ENCODE measurements at regions not wholly inside any gene's neighbourhood (a gene's known extent, or its start where the extent isn't known, plus 50 kb on each side); places are given as distances from the start of the nearest gene placed in this dataset.

GRCh38 chr3:5035113-5035512, 55.9 kb downstream of the BHLHE40 start:
- no peaks in the 10 kb centered on the region for H3K9me3 ChIP-seq
- DNase-seq = no peak
- in situ Hi-C loops (cut with MboI; ENCODE audit: low sequenced_read_pairs in 4 of 4) = no loop called here
- no peak overlapping the region for H3K27ac ChIP-seq
- TF ChIP-seq, protein P1, sequence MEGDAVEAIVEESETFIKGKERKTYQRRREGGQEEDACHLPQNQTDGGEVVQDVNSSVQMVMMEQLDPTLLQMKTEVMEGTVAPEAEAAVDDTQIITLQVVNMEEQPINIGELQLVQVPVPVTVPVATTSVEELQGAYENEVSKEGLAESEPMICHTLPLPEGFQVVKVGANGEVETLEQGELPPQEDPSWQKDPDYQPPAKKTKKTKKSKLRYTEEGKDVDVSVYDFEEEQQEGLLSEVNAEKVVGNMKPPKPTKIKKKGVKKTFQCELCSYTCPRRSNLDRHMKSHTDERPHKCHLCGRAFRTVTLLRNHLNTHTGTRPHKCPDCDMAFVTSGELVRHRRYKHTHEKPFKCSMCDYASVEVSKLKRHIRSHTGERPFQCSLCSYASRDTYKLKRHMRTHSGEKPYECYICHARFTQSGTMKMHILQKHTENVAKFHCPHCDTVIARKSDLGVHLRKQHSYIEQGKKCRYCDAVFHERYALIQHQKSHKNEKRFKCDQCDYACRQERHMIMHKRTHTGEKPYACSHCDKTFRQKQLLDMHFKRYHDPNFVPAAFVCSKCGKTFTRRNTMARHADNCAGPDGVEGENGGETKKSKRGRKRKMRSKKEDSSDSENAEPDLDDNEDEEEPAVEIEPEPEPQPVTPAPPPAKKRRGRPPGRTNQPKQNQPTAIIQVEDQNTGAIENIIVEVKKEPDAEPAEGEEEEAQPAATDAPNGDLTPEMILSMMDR (IDR thresholded peaks at IDR 0.05 in 4 of 5, conservative IDR thresholded peaks at IDR 0.05 in 1 of 5) = no peak
- no peak for TF ChIP-seq POLR2A (IDR thresholded peaks at IDR 0.05)
- intact Hi-C loops (cut with DNase I; ENCODE audit: low total_unique reads) = no loop called here
- no peaks in the 10 kb centered on the region for H3K27me3 ChIP-seq
- no peaks in the 10 kb centered on the region for H3K4me1 ChIP-seq
- H3K4me3 ChIP-seq = no peak overlapping the region
- ATAC-seq = no peak
- no peaks in the 10 kb centered on the region for H3K36me3 ChIP-seq

DNA sequence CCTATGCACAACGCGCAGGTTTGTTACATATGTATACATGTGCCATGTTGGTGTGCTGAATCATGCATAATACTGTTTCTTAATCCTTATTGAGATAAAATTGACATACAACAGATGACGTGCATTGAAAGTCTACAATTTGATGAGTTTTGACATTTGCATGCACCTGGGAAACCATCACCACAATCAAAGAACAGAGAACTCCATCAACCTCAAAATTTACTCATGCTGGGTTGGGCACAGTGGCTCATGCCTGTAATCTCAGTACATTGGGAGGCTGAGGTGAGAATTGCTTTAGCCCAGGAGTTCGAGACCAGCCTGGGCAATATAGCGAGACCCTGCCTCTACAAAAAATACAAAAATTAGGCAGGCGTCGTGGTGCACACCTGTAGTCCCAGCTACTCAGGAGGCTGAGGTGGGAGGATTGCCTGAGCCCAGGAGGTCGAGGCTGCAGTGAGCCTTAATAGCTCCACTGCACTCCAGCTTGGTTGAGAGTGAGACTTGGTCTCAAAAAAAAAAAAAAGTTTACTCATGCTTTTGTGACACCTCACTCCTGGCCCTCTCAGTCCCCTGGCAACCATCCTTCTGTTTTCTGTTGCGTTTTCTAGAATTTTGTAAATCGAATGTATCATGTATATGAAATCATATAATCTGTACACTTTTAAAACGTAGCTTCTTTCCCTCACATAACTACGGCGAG, 56.6 kb downstream of the BHLHE40 start:
- DNase-seq (no peak), ATAC-seq (no peak)
- no peaks in the 10 kb centered on the region for H3K27me3 ChIP-seq
- no peaks in the 10 kb centered on the region for H3K9me3 ChIP-seq
- in situ Hi-C loops (cut with MboI; ENCODE audit: low sequenced_read_pairs in 4 of 4) (no loop called here), intact Hi-C loops (cut with DNase I; ENCODE audit: low total_unique reads) (no loop called here)
- no peak overlapping the region for H3K27ac ChIP-seq
- H3K4me3 ChIP-seq = no peak overlapping the region
- TF ChIP-seq POLR2A (IDR thresholded peaks at IDR 0.05) = no peak
- TF ChIP-seq, protein P1 (IDR thresholded peaks at IDR 0.05 in 4 of 5, conservative IDR thresholded peaks at IDR 0.05 in 1 of 5) = no peak
- H3K4me1 ChIP-seq = no peaks in the 10 kb centered on the region
- H3K36me3 ChIP-seq = no peaks in the 10 kb centered on the region

DNA sequence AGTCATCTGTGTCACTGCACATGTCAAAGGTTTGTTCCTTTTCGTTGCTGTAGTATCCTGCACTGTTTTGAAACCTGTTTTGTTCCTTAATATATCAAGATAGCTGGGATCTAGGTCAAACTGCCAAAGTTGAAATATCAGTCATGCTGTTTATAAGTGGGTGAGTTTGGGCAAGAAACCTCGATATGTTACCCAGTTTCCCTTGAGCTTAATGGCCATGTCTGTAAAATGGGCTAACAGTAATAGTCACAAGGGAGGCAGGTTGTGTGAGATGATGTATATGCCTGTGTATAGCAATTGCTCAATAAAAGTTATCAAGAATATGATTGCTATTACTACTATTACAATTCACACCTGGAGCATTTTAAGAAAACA, 57.1 kb downstream of the BHLHE40 start:
- Histone ChIP-seq H3K27ac (no peak overlapping the region), H3K4me3 (no peak overlapping the region), H3K4me1 (no peaks in the 10 kb centered on the region), H3K9me3 (no peaks in the 10 kb centered on the region), H3K27me3 (no peaks in the 10 kb centered on the region), H3K36me3 (no peaks in the 10 kb centered on the region)
- TF ChIP-seq, protein P1 (IDR thresholded peaks at IDR 0.05 in 4 of 5, conservative IDR thresholded peaks at IDR 0.05 in 1 of 5) = no peak
- TF ChIP-seq POLR2A (IDR thresholded peaks at IDR 0.05) = no peak
- intact Hi-C loops (cut with DNase I; ENCODE audit: low total_unique reads) = no loop called here
- in situ Hi-C loops (cut with MboI; ENCODE audit: low sequenced_read_pairs in 4 of 4) = no loop called here
- ATAC-seq (no peak), DNase-seq (no peak)

GRCh38 chr3:5036858-5037257, 57.6 kb downstream of the BHLHE40 start:
- TF ChIP-seq, protein P1 (IDR thresholded peaks at IDR 0.05 in 4 of 5, conservative IDR thresholded peaks at IDR 0.05 in 1 of 5) = no peak
- TF ChIP-seq POLR2A (IDR thresholded peaks at IDR 0.05) = no peak
- no peaks in the 10 kb centered on the region for H3K27me3 ChIP-seq
- intact Hi-C loops (cut with DNase I; ENCODE audit: low total_unique reads) (no loop called here), in situ Hi-C loops (cut with MboI; ENCODE audit: low sequenced_read_pairs in 4 of 4) (no loop called here)
- DNase-seq (no peak), ATAC-seq (no peak)
- no peaks in the 10 kb centered on the region for H3K36me3 ChIP-seq
- no peak overlapping the region for H3K27ac ChIP-seq
- no peaks in the 10 kb centered on the region for H3K9me3 ChIP-seq
- no peak overlapping the region for H3K4me3 ChIP-seq
- H3K4me1 ChIP-seq = no peaks in the 10 kb centered on the region

DNA sequence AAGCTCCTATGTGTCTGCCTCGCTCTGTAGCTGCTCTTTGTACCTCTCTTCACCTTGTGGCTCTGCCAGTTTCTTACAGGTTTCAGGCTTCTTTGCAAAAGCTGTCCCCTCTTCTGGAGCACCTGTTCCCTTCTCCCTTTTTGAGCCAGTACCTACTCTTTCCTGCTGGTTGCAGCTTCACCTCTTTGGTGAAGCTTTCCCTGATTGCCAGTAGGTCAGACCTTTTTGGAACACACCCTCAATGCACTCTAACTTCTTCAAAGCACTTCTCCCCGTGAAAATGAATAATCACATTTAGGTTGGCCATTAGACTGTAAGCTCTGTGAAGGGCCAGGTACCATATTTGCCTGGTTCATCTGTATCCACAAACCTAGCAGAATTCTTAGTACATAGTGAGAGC, 60.3 kb downstream of the BHLHE40 start:
- DNase-seq (no peak), ATAC-seq (no peak)
- no peak for TF ChIP-seq POLR2A (IDR thresholded peaks at IDR 0.05)
- TF ChIP-seq, protein P1 (IDR thresholded peaks at IDR 0.05 in 4 of 5, conservative IDR thresholded peaks at IDR 0.05 in 1 of 5) = no peak
- no peaks in the 10 kb centered on the region for H3K36me3 ChIP-seq
- in situ Hi-C loops (cut with MboI; ENCODE audit: low sequenced_read_pairs in 4 of 4) (no loop called here), intact Hi-C loops (cut with DNase I; ENCODE audit: low total_unique reads) (no loop called here)
- no peak overlapping the region for H3K27ac ChIP-seq
- no peaks in the 10 kb centered on the region for H3K27me3 ChIP-seq
- no peak overlapping the region for H3K4me3 ChIP-seq
- H3K9me3 ChIP-seq = no peaks in the 10 kb centered on the region
- H3K4me1 ChIP-seq = no peaks in the 10 kb centered on the region

Measured in gastrocnemius medialis (tissue), 4 donors.